ENCODE measurements at regions not wholly inside any gene's neighbourhood (a gene's known extent, or its start where the extent isn't known, plus 50 kb on each side); places are given as distances from the start of the nearest gene placed in this dataset.

DNA sequence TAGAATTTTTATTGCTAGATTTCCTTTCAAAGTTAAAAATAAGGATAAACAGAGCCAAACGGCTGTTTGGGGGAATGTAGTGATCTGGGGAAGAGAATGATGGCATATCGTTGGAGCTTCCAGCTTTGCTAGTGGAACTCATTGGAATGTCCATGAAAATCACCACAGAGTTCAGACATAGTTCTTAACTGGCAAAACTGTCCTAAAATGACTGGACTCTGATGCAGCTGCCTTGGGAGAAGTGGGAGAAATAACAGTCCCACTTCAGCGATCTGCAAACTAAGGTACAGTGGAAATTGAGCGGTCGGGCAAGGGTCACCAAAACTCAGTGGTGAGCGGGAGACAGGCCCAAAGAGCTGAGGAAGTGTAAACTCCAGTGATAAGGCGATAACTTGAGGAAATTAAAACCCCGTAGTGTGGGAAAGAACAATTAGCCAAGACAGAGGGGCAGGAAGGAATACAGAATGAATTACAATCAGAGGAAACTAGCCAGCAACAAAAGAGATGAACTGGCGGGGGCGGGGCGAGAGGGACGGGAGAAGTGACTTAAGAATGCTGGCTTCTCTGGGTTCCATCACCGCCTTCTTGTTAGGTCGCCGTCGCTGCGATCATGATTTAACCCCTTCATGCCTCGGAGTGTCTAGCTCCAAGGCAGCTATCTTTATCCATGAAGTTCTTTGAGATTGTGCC is 89.8 kb upstream of the ARHGAP29 start:
- TF ChIP-seq, protein P1, sequence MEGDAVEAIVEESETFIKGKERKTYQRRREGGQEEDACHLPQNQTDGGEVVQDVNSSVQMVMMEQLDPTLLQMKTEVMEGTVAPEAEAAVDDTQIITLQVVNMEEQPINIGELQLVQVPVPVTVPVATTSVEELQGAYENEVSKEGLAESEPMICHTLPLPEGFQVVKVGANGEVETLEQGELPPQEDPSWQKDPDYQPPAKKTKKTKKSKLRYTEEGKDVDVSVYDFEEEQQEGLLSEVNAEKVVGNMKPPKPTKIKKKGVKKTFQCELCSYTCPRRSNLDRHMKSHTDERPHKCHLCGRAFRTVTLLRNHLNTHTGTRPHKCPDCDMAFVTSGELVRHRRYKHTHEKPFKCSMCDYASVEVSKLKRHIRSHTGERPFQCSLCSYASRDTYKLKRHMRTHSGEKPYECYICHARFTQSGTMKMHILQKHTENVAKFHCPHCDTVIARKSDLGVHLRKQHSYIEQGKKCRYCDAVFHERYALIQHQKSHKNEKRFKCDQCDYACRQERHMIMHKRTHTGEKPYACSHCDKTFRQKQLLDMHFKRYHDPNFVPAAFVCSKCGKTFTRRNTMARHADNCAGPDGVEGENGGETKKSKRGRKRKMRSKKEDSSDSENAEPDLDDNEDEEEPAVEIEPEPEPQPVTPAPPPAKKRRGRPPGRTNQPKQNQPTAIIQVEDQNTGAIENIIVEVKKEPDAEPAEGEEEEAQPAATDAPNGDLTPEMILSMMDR (IDR thresholded peaks at IDR 0.05; ENCODE audit: control extremely low read depth, extremely low read depth, low read depth, missing control alignments): no peak
- no peak for DNase-seq (ENCODE audit: extremely low spot score)
- CTCF ChIA-PET: interaction anchor here (1.4 kb wide), 1 partner anchor 30 kb away, joined by 3 read pairs; no protein-coding TSS in a partner anchor
- POLR2A ChIA-PET: no interaction called here

DNA sequence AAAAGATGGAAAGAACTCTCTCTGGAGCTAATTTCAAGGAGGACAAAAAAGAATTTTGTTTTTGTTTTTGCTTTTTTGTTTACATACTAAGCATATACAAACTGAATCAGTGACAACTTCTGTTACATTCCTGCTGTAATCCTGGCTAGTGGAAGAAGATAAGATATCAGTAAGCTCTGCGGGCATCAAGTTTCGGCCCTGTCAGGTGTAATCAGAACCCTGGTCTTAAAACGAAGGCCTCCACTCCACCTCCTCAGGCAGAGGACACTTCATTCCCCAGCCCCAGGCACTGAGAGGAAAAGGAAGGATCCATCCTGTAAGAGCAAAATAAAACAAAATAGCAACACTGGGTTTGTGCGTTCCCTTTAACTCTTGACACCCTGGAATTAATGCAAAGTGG is 88.9 kb upstream of the ARHGAP29 start:
- CTCF ChIA-PET: interaction anchor here (1.2 kb wide), 1 partner anchor 287 kb away, joined by 3 read pairs; no protein-coding TSS in a partner anchor
- TF ChIP-seq, protein P1 (IDR thresholded peaks at IDR 0.05; ENCODE audit: control extremely low read depth, extremely low read depth, low read depth, missing control alignments): no peak
- DNase-seq (ENCODE audit: extremely low spot score): no peak
- POLR2A ChIA-PET: no interaction called here

DNA sequence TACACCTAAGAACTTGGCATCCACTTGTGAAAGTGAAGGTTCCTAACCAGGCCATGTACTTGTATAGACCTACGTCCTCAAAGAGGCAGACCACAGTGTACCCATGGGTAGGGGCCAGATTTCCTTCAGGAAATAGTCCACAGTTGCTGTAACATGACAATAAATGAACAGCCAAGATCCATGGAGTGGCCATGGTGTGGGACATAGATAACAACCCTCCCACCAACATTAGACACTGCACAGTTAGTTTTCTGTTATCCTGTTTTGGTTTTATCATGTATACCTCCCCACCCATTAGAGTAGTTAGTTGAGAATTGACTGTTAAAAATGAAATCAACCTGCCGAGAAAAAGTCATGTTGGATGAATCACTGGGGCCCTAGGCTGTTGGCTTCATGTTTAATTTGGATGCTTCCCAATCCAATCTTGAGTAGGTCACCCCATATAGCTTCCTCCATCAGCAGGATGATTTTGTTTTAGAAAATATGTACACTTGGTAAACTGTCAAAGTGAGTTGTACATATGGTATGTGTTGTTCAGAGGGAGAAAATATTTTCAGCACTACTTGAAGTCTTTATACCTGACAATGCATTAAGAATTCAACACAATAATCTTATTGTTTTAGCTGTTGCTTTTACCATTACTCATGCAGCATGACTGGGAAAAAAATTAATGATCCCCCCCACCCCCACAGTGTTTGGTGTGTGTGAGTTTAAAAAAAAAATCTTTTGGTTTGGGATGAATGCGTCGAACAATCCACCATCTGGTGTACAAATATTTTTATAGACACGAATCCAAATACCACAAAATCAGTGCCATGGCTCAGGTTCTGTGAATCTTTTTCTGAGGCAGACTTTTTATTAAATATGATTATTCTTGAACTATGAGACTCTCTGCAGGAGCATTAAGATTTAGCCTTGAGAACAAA is 88.3 kb upstream of the ARHGAP29 start:
- CTCF ChIA-PET: interaction anchor here (1.2 kb wide), 1 partner anchor 286 kb away, joined by 3 read pairs; no protein-coding TSS in a partner anchor
- POLR2A ChIA-PET: no interaction called here
- DNase-seq (ENCODE audit: extremely low spot score): no peak
- TF ChIP-seq, protein P1 (IDR thresholded peaks at IDR 0.05; ENCODE audit: control extremely low read depth, extremely low read depth, low read depth, missing control alignments): no peak

- ChIA-PET CTCF (no interaction called here), POLR2A (no interaction called here)
- TF ChIP-seq, protein P1 (IDR thresholded peaks at IDR 0.05; ENCODE audit: control extremely low read depth, extremely low read depth, low read depth, missing control alignments): no peak
- DNase-seq (ENCODE audit: extremely low spot score): no peak
Measured at GRCh38 chr1:94324178-94324544, 86.8 kb upstream of the ARHGAP29 start.

DNA sequence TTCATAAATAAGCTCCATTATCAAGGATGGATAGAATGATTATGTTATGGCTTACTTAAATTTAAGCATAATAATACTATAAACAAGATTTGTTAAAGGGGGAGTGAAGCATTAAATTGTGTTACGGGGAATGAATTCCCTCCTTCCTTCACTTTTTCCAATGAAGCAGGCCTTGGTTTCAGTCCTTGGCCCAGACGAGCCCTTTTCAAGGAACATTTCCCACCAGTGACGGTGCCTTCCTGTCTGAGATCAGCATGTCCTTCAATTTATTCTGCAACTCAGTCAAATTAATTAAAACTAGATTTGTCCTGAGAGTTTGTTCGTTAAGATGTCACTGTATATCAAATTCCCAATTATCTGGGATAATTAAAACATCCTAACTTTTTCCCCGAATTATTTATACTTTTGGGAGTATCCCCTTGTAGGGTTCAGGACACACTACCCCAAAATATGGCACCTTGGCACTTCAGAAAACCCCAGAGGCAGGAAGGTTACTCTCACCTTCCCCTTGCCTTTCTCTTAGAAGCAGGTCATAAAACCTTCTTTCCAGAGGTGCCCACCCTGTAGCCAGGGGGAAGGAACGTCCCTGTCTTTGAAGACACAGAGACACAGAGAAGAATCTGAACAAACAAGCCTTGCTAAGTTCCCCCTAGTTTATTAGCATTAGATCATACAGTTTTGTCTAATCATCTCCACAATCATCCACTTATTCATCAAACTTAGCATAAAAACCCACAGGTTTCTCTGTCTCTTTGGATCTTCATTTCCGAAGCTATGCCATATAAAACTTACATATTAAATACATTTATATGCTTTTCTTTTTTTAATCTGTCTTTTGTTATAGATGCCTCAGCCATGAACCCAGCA is 86.2 kb upstream of the ARHGAP29 start:
- ChIA-PET CTCF (no interaction called here), POLR2A (no interaction called here)
- TF ChIP-seq, protein P1 (IDR thresholded peaks at IDR 0.05; ENCODE audit: control extremely low read depth, extremely low read depth, low read depth, missing control alignments): no peak
- no peak for DNase-seq (ENCODE audit: extremely low spot score)

- TF ChIP-seq, protein P1 (IDR thresholded peaks at IDR 0.05; ENCODE audit: control extremely low read depth, extremely low read depth, low read depth, missing control alignments): no peak
- POLR2A ChIA-PET: no interaction called here
- CTCF ChIA-PET: no interaction called here
- DNase-seq (ENCODE audit: extremely low spot score): no peak
Measured at GRCh38 chr1:94322696-94323095, 85.3 kb upstream of the ARHGAP29 start.

All from GM10248 (cell line).